MM.1S (cell line): ENCODE measurements at regions not wholly inside any gene's neighbourhood (a gene's known extent, or its start where the extent isn't known, plus 50 kb on each side); places are given as distances from the start of the nearest gene placed in this dataset.

Experiments
- DNase-seq: peaks from one replicate; pipeline ENCODE4 v3.0.0-alpha.2; 2015
- H2AFZ ChIP-seq: fragments of 300-600 bp; sonication (generic); 2 replicates; pipeline ENCODE4 v1.6.0; 2016; ENCODE audit warnings: antibody characterized with exemption, low read length
- H3F3A ChIP-seq: fragments of 300-600 bp; sonication (generic); 2 replicates; pipeline ENCODE4 v1.6.1; 2016; ENCODE audit warnings: mild to moderate bottlenecking, antibody characterized with exemption, low read length, moderate library complexity, mixed read lengths; ENCODE audit not compliant: insufficient read depth
- H3K27ac ChIP-seq: fragments of 300-600 bp; sonication (generic); 2 replicates; pipeline ENCODE4 v1.5.1; 2016; ENCODE audit warnings: mild to moderate bottlenecking, low read length
- H3K27me3 ChIP-seq: fragments of 300-600 bp; sonication (generic); replicated peaks from 2 replicates; pipeline ENCODE4 v1.6.0; 2016; ENCODE audit warnings: low read length; ENCODE audit not compliant: insufficient read depth
- H3K36me3 ChIP-seq: fragments of 300-600 bp; sonication (generic); replicated peaks from 2 replicates; pipeline ENCODE4 v1.6.1; 2016; ENCODE audit warnings: mild to moderate bottlenecking, low read length, mixed read lengths; ENCODE audit not compliant: insufficient read depth
- H3K4me1 ChIP-seq: fragments of 300-600 bp; sonication (generic); 2 replicates; pipeline ENCODE4 v1.6.1; 2016; ENCODE audit warnings: low read length, mixed read lengths
- H3K4me2 ChIP-seq: fragments of 300-600 bp; sonication (generic); 2 replicates; pipeline ENCODE4 v1.6.0; 2016; ENCODE audit warnings: low read depth, low read length
- H3K4me3 ChIP-seq: fragments of 300-600 bp; sonication (generic); 2 replicates; pipeline ENCODE4 v1.5.1; 2016; ENCODE audit warnings: low read length, mixed read lengths
- H3K79me2 ChIP-seq: fragments of 300-600 bp; sonication (generic); 2 replicates; pipeline ENCODE4 v1.6.1; 2016; ENCODE audit warnings: mixed run types, low read length, mixed read lengths
- H3K9ac ChIP-seq: fragments of 300-600 bp; sonication (generic); 2 replicates; pipeline ENCODE4 v1.6.1; 2016; ENCODE audit warnings: low read length, mixed read lengths
- H3K9me2 ChIP-seq: fragments of 300-600 bp; sonication (generic); replicated peaks from 2 replicates; pipeline ENCODE4 v1.6.1; 2016; ENCODE audit warnings: mild to moderate bottlenecking, low read length, mixed read lengths; ENCODE audit not compliant: insufficient read depth
- H3K9me3 ChIP-seq: fragments of 300-600 bp; sonication (generic); replicated peaks from 2 replicates; pipeline ENCODE4 v1.6.1; 2016; ENCODE audit warnings: mild to moderate bottlenecking, low read length, mixed read lengths; ENCODE audit not compliant: insufficient read depth
- H4K20me1 ChIP-seq: fragments of 300-600 bp; sonication (generic); 2 replicates; pipeline ENCODE4 v1.6.1; 2016; ENCODE audit warnings: mild to moderate bottlenecking, low read length, moderate library complexity, mixed read lengths; ENCODE audit not compliant: insufficient read depth
- CTCF ChIP-seq: fragments of 300-600 bp; sonication (generic); IDR thresholded peaks from 2 replicates; pipeline ENCODE4 v1.5.1; 2016; ENCODE audit warnings: antibody characterized with exemption, low read length, mixed read lengths
- EZH2 ChIP-seq: fragments of 300-600 bp; sonication (generic); optimal IDR thresholded peaks from 2 replicates; pipeline ENCODE3; 2017; ENCODE audit warnings: low read depth, mild to moderate bottlenecking, antibody characterized with exemption, low read length, mixed read lengths
- EZH2phosphoT487 ChIP-seq: fragments of 300-600 bp; sonication (generic); IDR thresholded peaks from 2 replicates; pipeline ENCODE4 v1.6.1; 2018; ENCODE audit warnings: antibody characterized with exemption, low read length

- no peak for DNase-seq
- Histone ChIP-seq H3K9me2 (no peaks in the 10 kb centered on the region), H3K4me2 (no peak overlapping the region), H4K20me1 (no peaks in the 10 kb centered on the region), H3F3A (no peaks in the 10 kb centered on the region), H3K36me3 (no peaks in the 10 kb centered on the region), H3K4me3 (no peak overlapping the region), H2AFZ (no peak overlapping the region), H3K9me3 (no peaks in the 10 kb centered on the region), H3K79me2 (no peaks in the 10 kb centered on the region), H3K4me1 (no peaks in the 10 kb centered on the region), H3K27ac (no peak overlapping the region), H3K9ac (no peak overlapping the region), H3K27me3 (no peaks in the 10 kb centered on the region)
- TF ChIP-seq EZH2phosphoT487 (no peak), EZH2 (no peak), CTCF (no peak)
Observed at GRCh38 chrX:138925330-138925729, 213.8 kb upstream of the FGF13 start.

DNA sequence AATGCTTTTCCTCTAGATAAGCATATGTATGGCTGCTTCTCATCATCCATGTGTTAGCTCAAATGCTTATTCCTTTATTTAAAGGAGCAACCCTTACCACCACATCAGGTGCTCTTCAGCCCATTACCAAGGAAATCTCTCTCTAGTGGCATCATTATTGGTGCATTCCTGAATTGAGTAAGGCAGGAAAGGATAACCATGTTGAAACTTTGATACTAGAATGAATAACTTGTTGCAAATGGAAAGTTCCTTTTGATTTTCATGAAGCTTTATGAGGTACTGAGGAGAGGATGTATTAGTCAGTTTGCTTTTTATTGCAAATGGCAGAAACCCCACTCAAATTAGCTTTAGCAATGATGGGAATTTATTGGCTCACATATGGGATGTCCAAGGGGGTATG lies 212.3 kb upstream of the FGF13 start:
- Histone ChIP-seq H3K9me2 (no peaks in the 10 kb centered on the region), H3K4me2 (no peak overlapping the region), H3F3A (no peaks in the 10 kb centered on the region), H2AFZ (no peak overlapping the region), H3K36me3 (no peaks in the 10 kb centered on the region), H3K9ac (no peak overlapping the region), H4K20me1 (no peaks in the 10 kb centered on the region), H3K27ac (no peak overlapping the region), H3K27me3 (no peaks in the 10 kb centered on the region), H3K79me2 (no peaks in the 10 kb centered on the region), H3K4me3 (no peak overlapping the region), H3K4me1 (no peaks in the 10 kb centered on the region), H3K9me3 (no peaks in the 10 kb centered on the region)
- TF ChIP-seq CTCF (no peak), EZH2phosphoT487 (no peak), EZH2 (no peak)
- DNase-seq = no peak

DNA sequence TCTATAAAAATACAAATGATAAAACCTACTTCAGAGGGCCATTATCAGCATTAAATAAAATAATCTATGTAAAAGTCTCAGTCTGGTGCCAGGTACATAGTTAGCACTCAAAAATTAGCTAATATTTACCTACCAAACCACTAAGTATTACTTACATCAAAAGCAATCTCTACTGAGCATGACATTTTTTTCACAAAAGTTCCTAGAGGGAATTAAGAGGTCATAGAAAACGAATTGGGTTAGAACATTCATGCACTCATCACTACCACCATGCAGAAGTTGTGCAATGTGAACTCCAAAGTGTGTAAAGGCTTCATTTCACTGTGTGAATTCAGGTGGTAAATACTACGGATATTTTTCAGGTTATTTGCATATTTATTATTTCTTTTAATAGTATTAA lies 209.5 kb upstream of the FGF13 start:
- DNase-seq = no peak
- H3K9ac ChIP-seq = no peak overlapping the region
- no peaks in the 10 kb centered on the region for H3K9me3 ChIP-seq
- no peaks in the 10 kb centered on the region for H4K20me1 ChIP-seq
- H3K36me3 ChIP-seq = no peaks in the 10 kb centered on the region
- H3K4me3 ChIP-seq = no peak overlapping the region
- no peak overlapping the region for H3K27ac ChIP-seq
- H3F3A ChIP-seq = no peaks in the 10 kb centered on the region
- H3K79me2 ChIP-seq = no peaks in the 10 kb centered on the region
- TF ChIP-seq EZH2phosphoT487 (no peak), EZH2 (no peak), CTCF (no peak)
- no peak overlapping the region for H2AFZ ChIP-seq
- no peak overlapping the region for H3K4me2 ChIP-seq
- no peaks in the 10 kb centered on the region for H3K27me3 ChIP-seq
- no peaks in the 10 kb centered on the region for H3K4me1 ChIP-seq
- H3K9me2 ChIP-seq = no peaks in the 10 kb centered on the region

DNA sequence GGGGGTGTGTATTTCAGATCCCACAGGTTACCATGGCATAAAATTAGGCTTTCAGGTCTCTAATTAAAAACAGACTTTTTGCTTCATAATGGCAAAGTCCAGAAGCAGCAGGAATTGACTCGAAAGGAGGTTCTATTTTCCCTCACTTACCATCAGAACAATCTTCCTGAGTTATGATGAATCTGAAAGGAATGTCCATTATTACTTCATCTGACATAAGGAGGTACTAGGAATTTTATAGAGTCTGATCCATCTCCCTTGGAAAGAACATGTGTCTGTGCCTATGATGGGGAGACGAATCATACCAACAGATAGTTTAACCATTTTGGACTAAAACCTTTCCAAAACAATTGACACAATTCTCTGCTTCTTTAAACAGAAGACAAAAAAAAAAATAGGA lies 206.3 kb upstream of the FGF13 start:
- no peak overlapping the region for H2AFZ ChIP-seq
- H3K36me3 ChIP-seq = no peaks in the 10 kb centered on the region
- no peak overlapping the region for H3K4me3 ChIP-seq
- no peaks in the 10 kb centered on the region for H3F3A ChIP-seq
- DNase-seq = no peak
- no peaks in the 10 kb centered on the region for H3K4me1 ChIP-seq
- H3K9me2 ChIP-seq = no peaks in the 10 kb centered on the region
- TF ChIP-seq CTCF (no peak), EZH2phosphoT487 (no peak), EZH2 (no peak)
- no peak overlapping the region for H3K27ac ChIP-seq
- no peaks in the 10 kb centered on the region for H3K79me2 ChIP-seq
- H3K27me3 ChIP-seq = no peaks in the 10 kb centered on the region
- no peaks in the 10 kb centered on the region for H3K9me3 ChIP-seq
- no peak overlapping the region for H3K9ac ChIP-seq
- H4K20me1 ChIP-seq = no peaks in the 10 kb centered on the region
- H3K4me2 ChIP-seq = no peak overlapping the region
